CD4-positive, alpha-beta T cell (primary cell): ENCODE measurements at regions not wholly inside any gene's neighbourhood (a gene's known extent, or its start where the extent isn't known, plus 50 kb on each side); places are given as distances from the start of the nearest gene placed in this dataset.

ENCODE experiments used
- ATAC-seq: fragments of 200-7000 bp; cut with Tn5 transposase; one replicate; pipeline ENCODE4 v1.10.0; 2022; ENCODE audit warnings: mild to moderate bottlenecking; ENCODE audit not compliant: poor library complexity
- CTCF ChIA-PET: fragments of 350-600 bp; sonication (Branson Sonifier 250); formaldehyde crosslinking; loops from one replicate; lab custom pipeline; 2021; ENCODE audit warnings: antibody characterized with exemption, inconsistent platforms; lab: Charles Lee
- POLR2A ChIA-PET: fragments of 350-600 bp; sonication (Branson Sonifier 250); formaldehyde crosslinking; loops from one replicate; lab custom pipeline; 2021; ENCODE audit warnings: antibody characterized with exemption, inconsistent platforms; lab: Charles Lee
- DNase-seq, 14 experiments: peaks; one replicate each; pipeline ENCODE4 v3.0.0-alpha.2; 2013 to 2020; ENCODE audit warnings: mixed read lengths in 2 of 14
- H3K27ac ChIP-seq, 2 donors: one replicate each; pipeline versions ENCODE4 v1.5.1 to v1.7.0; 2013; ENCODE audit warnings: low read length in 2 of 2, low read depth in 1 of 2, mild to moderate bottlenecking in 1 of 2
- H3K27me3 ChIP-seq, 2 experiments: 1 replicate in 1 of 2; 2 replicates in 1 of 2; pipeline versions ENCODE4 v1.6.1 to v1.7.0; 2013; ENCODE audit warnings: low read length in 2 of 2, control low read depth in 1 of 2, mild to moderate bottlenecking in 1 of 2, moderate library complexity in 1 of 2; ENCODE audit not compliant: insufficient read depth in 2 of 2, control insufficient read depth in 1 of 2
- H3K36me3 ChIP-seq: one replicate; pipeline ENCODE4 v1.6.1; 2013; ENCODE audit warnings: low read length, control low read depth; ENCODE audit not compliant: insufficient read depth
- H3K4me1 ChIP-seq: one replicate; pipeline ENCODE4 v1.6.1; 2013; ENCODE audit warnings: low read length, control low read depth; ENCODE audit not compliant: insufficient read depth
- H3K4me3 ChIP-seq: one replicate; pipeline ENCODE4 v1.5.1; 2013; ENCODE audit warnings: mild to moderate bottlenecking, low read length, moderate library complexity
- H3K9me3 ChIP-seq, 2 experiments: 1 replicate in 1 of 2; 2 replicates in 1 of 2; pipeline versions ENCODE4 v1.6.1 to v1.7.0; 2013; ENCODE audit warnings: low read length in 2 of 2, mild to moderate bottlenecking in 2 of 2, control low read depth in 1 of 2, moderate library complexity in 1 of 2; ENCODE audit not compliant: control insufficient read depth in 1 of 2, insufficient read depth in 1 of 2
- H3K27ac Mint-ChIP-seq: one replicate; pipeline ENCODE4 v1.8.0; 2020; ENCODE audit warnings: mixed read lengths
- H3K27me3 Mint-ChIP-seq: one replicate; pipeline ENCODE4 v1.8.0; 2021; ENCODE audit warnings: mixed read lengths
- H3K36me3 Mint-ChIP-seq: one replicate; pipeline ENCODE4 v1.8.0; 2021; ENCODE audit warnings: low read depth, mixed read lengths
- H3K4me1 Mint-ChIP-seq: one replicate; pipeline ENCODE4 v1.8.0; 2021; ENCODE audit warnings: low read depth, mixed read lengths
- H3K4me3 Mint-ChIP-seq: one replicate; pipeline ENCODE4 v1.8.0; 2020; ENCODE audit warnings: mild to moderate bottlenecking, mixed read lengths
- H3K9me3 Mint-ChIP-seq: one replicate; pipeline ENCODE4 v1.8.0; 2020; ENCODE audit warnings: mixed read lengths
- intact Hi-C, 2 experiments: fragments of 100-400 bp; cut with DNase I in 1 of 2; cut with micrococcal nuclease in 1 of 2; formaldehyde crosslinking; loops; one replicate each; pipeline versions ENCODE4 v1.15.1 to v1.9.0; 2023 to 2025; cut with DNase I, micrococcal nuclease
- TF ChIP-seq, protein P1 (sequence below): fragments of 200-600 bp; IDR thresholded peaks from one replicate; pipeline ENCODE4 v1.8.0; 2022; ENCODE audit warnings: antibody characterized with exemption, mild to moderate bottlenecking

DNA sequence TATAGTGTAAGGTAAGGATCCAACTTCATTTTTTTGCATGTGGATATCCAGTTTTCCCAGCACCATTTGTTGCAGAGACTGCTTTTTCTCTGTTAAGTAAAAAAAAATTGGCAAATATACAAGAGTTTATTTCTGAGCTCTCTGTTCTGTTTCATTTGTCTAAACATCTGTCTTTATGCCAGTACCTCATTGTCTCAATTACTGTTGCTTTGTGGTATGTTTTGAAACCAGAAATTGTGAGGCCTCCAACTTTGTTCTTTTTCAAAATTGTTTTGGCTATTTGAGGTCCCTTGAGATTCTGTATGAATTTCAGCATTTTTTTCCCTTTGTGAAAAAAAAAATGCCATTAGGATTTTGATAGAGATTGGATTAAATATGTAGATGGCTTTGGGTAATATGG is 150.5 kb downstream of the MINAR1 start:
- Mint-ChIP-seq H3K36me3 (no peaks in the 10 kb centered on the region), H3K9me3 (no peaks in the 10 kb centered on the region), H3K27me3 (peaks cover 54% of the 10 kb centered on the region), H3K4me3 (no peak overlapping the region), H3K4me1 (no peaks in the 10 kb centered on the region), H3K27ac (no peak overlapping the region)
- H3K9me3 ChIP-seq, result no peaks in the 10 kb centered on the region
- peaks cover 0 to 15% of the 10 kb centered on the region in 2 experiments for H3K27me3 ChIP-seq
- no peak overlapping the region for H3K27ac ChIP-seq
- DNase-seq, result no peak
- TF ChIP-seq, protein P1, sequence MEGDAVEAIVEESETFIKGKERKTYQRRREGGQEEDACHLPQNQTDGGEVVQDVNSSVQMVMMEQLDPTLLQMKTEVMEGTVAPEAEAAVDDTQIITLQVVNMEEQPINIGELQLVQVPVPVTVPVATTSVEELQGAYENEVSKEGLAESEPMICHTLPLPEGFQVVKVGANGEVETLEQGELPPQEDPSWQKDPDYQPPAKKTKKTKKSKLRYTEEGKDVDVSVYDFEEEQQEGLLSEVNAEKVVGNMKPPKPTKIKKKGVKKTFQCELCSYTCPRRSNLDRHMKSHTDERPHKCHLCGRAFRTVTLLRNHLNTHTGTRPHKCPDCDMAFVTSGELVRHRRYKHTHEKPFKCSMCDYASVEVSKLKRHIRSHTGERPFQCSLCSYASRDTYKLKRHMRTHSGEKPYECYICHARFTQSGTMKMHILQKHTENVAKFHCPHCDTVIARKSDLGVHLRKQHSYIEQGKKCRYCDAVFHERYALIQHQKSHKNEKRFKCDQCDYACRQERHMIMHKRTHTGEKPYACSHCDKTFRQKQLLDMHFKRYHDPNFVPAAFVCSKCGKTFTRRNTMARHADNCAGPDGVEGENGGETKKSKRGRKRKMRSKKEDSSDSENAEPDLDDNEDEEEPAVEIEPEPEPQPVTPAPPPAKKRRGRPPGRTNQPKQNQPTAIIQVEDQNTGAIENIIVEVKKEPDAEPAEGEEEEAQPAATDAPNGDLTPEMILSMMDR, result no peak
- intact Hi-C loops, result no loop called here
- no peaks in the 10 kb centered on the region for H3K36me3 ChIP-seq
- no peaks in the 10 kb centered on the region for H3K4me1 ChIP-seq
- CTCF ChIA-PET, result no interaction called here
- H3K4me3 ChIP-seq, result no peak overlapping the region
- POLR2A ChIA-PET, result no interaction called here
- ATAC-seq, result no peak

DNA sequence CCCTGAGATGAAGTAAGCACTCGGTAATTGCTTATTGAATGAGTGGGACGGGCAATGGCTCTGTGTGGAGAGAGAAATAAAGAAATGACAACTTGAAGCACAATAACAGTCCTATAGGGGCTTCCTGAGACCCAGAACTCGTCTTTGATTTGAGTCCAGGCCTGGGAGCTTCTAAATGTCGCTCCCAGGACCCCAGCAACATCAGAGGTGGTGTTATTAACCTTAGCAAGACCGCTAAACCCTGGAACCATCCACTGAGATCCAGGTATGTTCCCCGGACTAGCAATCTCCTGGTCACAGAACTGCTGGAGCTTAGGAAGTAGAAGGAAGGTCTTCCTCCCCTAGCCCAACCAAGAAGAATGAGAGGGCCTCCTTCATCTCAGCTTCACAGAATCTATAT is 160.0 kb downstream of the MINAR1 start:
- TF ChIP-seq, protein P1, result no peak
- H3K9me3 Mint-ChIP-seq, result no peaks in the 10 kb centered on the region
- no peak overlapping the region for H3K27ac ChIP-seq
- no peak overlapping the region for H3K27ac Mint-ChIP-seq
- no peaks in the 10 kb centered on the region for H3K4me1 ChIP-seq
- H3K27me3 Mint-ChIP-seq, result peaks cover 33% of the 10 kb centered on the region
- no peaks in the 10 kb centered on the region for H3K9me3 ChIP-seq
- no peaks in the 10 kb centered on the region for H3K4me1 Mint-ChIP-seq
- no peak overlapping the region for H3K4me3 Mint-ChIP-seq
- peaks cover 0 to 5% of the 10 kb centered on the region in 2 experiments for H3K27me3 ChIP-seq
- no peak overlapping the region for H3K4me3 ChIP-seq
- ChIA-PET CTCF (no interaction called here), POLR2A (no interaction called here)
- no peaks in the 10 kb centered on the region for H3K36me3 ChIP-seq
- DNase-seq (no peak), ATAC-seq (no peak)
- H3K36me3 Mint-ChIP-seq, result no peaks in the 10 kb centered on the region
- intact Hi-C loops, result no loop called here

GRCh38 chr15:79593119-79593869 is 161.2 kb downstream of the MINAR1 start:
- no peak overlapping the region for H3K4me3 Mint-ChIP-seq
- DNase-seq (no peak), ATAC-seq (no peak)
- H3K9me3 ChIP-seq, result no peaks in the 10 kb centered on the region
- no peaks in the 10 kb centered on the region for H3K4me1 Mint-ChIP-seq
- peaks cover 33% of the 10 kb centered on the region for H3K27me3 Mint-ChIP-seq
- no peak overlapping the region for H3K4me3 ChIP-seq
- no peaks in the 10 kb centered on the region for H3K9me3 Mint-ChIP-seq
- H3K36me3 ChIP-seq, result no peaks in the 10 kb centered on the region
- no peaks in the 10 kb centered on the region for H3K4me1 ChIP-seq
- TF ChIP-seq, protein P1, result no peak
- peaks cover 0 to 5% of the 10 kb centered on the region in 2 experiments for H3K27me3 ChIP-seq
- H3K27ac Mint-ChIP-seq, result no peak overlapping the region
- H3K27ac ChIP-seq, result no peak overlapping the region
- intact Hi-C loops, result no loop called here
- CTCF ChIA-PET, result no interaction called here
- H3K36me3 Mint-ChIP-seq, result no peaks in the 10 kb centered on the region
- POLR2A ChIA-PET, result no interaction called here
